Neural progenitor cell (in vitro differentiated cells): ENCODE measurements at regions not wholly inside any gene's neighbourhood (a gene's known extent, or its start where the extent isn't known, plus 50 kb on each side); places are given as distances from the start of the nearest gene placed in this dataset.

ENCODE experiments used
- DNase-seq: peaks from one replicate; pipeline ENCODE4 v3.0.0-alpha.2; 2016; ENCODE audit warnings: low spot score
- H2AFZ ChIP-seq: fragments of 200-600 bp; sonication (generic); replicated peaks from 2 replicates; pipeline ENCODE4 v1.6.1; 2016; ENCODE audit warnings: antibody characterized with exemption
- H3F3A ChIP-seq: fragments of 200-600 bp; sonication (generic); 2 replicates; pipeline ENCODE4 v1.6.1; 2016; ENCODE audit warnings: antibody characterized with exemption, low read depth
- H3K27ac ChIP-seq: fragments of 200-600 bp; sonication (generic); 2 replicates; pipeline ENCODE4 v1.5.1; 2016; ENCODE audit warnings: mild to moderate bottlenecking
- H3K27me3 ChIP-seq: fragments of 200-600 bp; sonication (generic); 2 replicates; pipeline ENCODE4 v1.6.1; 2016; ENCODE audit warnings: mild to moderate bottlenecking, moderate library complexity
- H3K36me3 ChIP-seq: fragments of 200-600 bp; sonication (generic); 2 replicates; pipeline ENCODE4 v1.5.1; 2016
- H3K4me1 ChIP-seq: fragments of 200-600 bp; sonication (generic); 2 replicates; pipeline ENCODE4 v1.6.1; 2016; ENCODE audit warnings: mixed run types
- H3K4me2 ChIP-seq: fragments of 200-600 bp; sonication (generic); 2 replicates; pipeline ENCODE4 v1.6.1; 2016
- H3K4me3 ChIP-seq: fragments of 200-600 bp; sonication (generic); 2 replicates; pipeline ENCODE4 v1.5.1; 2016
- H3K79me2 ChIP-seq: fragments of 200-600 bp; sonication (generic); 2 replicates; pipeline ENCODE4 v1.6.1; 2016; ENCODE audit warnings: low read depth
- H3K9ac ChIP-seq: fragments of 200-600 bp; sonication (generic); 2 replicates; pipeline ENCODE4 v1.6.1; 2016
- H3K9me3 ChIP-seq: fragments of 200-600 bp; sonication (generic); 2 replicates; pipeline ENCODE4 v1.5.1; 2016; ENCODE audit warnings: low read depth
- H4K20me1 ChIP-seq: fragments of 200-600 bp; sonication (generic); 2 replicates; pipeline ENCODE4 v1.6.1; 2016; ENCODE audit warnings: low read depth
- H3K27ac Mint-ChIP-seq: 3 replicates; pipeline ENCODE4 v1.8.0; 2021; ENCODE audit warnings: mixed read lengths
- H3K27me3 Mint-ChIP-seq: 2 replicates; pipeline ENCODE4 v1.8.0; 2022; ENCODE audit warnings: low read depth, mild to moderate bottlenecking, inconsistent platforms, moderate library complexity, mixed read lengths; ENCODE audit not compliant: insufficient read depth
- H3K36me3 Mint-ChIP-seq: 3 replicates; pipeline ENCODE4 v1.8.0; 2021; ENCODE audit warnings: mixed read lengths
- H3K4me1 Mint-ChIP-seq: 3 replicates; pipeline ENCODE4 v1.8.0; 2021; ENCODE audit warnings: mixed read lengths
- H3K4me3 Mint-ChIP-seq: 3 replicates; pipeline ENCODE4 v1.8.0; 2021; ENCODE audit warnings: mild to moderate bottlenecking, moderate library complexity, mixed read lengths
- H3K9me3 Mint-ChIP-seq: 3 replicates; pipeline ENCODE4 v1.8.0; 2020; ENCODE audit warnings: mixed read lengths
- EZH2 ChIP-seq: fragments of 200-600 bp; sonication (generic); IDR thresholded peaks from 2 replicates; pipeline ENCODE4 v1.6.1; 2017; ENCODE audit warnings: antibody characterized with exemption, mild to moderate bottlenecking, moderate library complexity
- EZH2phosphoT487 ChIP-seq: fragments of 200-600 bp; sonication (generic); IDR thresholded peaks from 2 replicates; pipeline ENCODE4 v1.6.1; 2017; ENCODE audit warnings: antibody characterized with exemption
- TF ChIP-seq, protein P1 (sequence below): fragments of 200-600 bp; sonication (generic); IDR thresholded peaks from 2 replicates; pipeline ENCODE4 v1.5.1; 2017; ENCODE audit warnings: antibody characterized with exemption, mild to moderate bottlenecking

DNA sequence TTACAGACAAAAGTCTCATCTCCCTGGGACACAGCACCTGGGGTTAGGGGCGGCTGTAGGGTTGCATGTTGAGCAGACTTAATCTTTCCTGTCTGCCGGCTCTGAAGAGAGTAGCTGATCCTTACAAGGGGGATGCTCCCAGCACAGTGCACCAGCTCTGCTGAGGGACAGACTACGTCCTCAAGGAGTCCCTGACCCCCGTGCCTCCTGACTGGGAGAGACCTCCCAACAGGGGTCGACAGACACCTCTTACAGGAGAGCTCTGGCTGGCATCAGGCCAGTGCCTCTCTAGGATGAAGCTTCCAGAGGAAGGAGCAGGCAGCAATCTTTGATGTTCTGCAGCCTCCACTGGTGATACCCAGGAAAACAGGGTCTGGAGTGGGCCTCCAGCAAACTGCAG lies 506.0 kb upstream of the FMR1 start:
- Mint-ChIP-seq H3K9me3 (peaks cover 2% of the 10 kb centered on the region), H3K4me3 (no peak overlapping the region), H3K27ac (no peak overlapping the region), H3K27me3 (no peaks in the 10 kb centered on the region), H3K36me3 (no peaks in the 10 kb centered on the region), H3K4me1 (no peaks in the 10 kb centered on the region)
- H3K9ac ChIP-seq: no peak overlapping the region
- H3K36me3 ChIP-seq: no peaks in the 10 kb centered on the region
- H3K79me2 ChIP-seq: no peaks in the 10 kb centered on the region
- TF ChIP-seq, protein P1, sequence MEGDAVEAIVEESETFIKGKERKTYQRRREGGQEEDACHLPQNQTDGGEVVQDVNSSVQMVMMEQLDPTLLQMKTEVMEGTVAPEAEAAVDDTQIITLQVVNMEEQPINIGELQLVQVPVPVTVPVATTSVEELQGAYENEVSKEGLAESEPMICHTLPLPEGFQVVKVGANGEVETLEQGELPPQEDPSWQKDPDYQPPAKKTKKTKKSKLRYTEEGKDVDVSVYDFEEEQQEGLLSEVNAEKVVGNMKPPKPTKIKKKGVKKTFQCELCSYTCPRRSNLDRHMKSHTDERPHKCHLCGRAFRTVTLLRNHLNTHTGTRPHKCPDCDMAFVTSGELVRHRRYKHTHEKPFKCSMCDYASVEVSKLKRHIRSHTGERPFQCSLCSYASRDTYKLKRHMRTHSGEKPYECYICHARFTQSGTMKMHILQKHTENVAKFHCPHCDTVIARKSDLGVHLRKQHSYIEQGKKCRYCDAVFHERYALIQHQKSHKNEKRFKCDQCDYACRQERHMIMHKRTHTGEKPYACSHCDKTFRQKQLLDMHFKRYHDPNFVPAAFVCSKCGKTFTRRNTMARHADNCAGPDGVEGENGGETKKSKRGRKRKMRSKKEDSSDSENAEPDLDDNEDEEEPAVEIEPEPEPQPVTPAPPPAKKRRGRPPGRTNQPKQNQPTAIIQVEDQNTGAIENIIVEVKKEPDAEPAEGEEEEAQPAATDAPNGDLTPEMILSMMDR: no peak
- TF ChIP-seq EZH2 (no peak), EZH2phosphoT487 (no peak)
- peak; percentile 2 for DNase-seq
- H3F3A ChIP-seq: no peaks in the 10 kb centered on the region
- no peak overlapping the region for H2AFZ ChIP-seq
- H3K9me3 ChIP-seq: peaks cover 7% of the 10 kb centered on the region
- no peak overlapping the region for H3K4me3 ChIP-seq
- no peak overlapping the region for H3K27ac ChIP-seq
- H3K27me3 ChIP-seq: no peaks in the 10 kb centered on the region
- no peak overlapping the region for H3K4me2 ChIP-seq
- no peaks in the 10 kb centered on the region for H4K20me1 ChIP-seq
- H3K4me1 ChIP-seq: no peaks in the 10 kb centered on the region

DNA sequence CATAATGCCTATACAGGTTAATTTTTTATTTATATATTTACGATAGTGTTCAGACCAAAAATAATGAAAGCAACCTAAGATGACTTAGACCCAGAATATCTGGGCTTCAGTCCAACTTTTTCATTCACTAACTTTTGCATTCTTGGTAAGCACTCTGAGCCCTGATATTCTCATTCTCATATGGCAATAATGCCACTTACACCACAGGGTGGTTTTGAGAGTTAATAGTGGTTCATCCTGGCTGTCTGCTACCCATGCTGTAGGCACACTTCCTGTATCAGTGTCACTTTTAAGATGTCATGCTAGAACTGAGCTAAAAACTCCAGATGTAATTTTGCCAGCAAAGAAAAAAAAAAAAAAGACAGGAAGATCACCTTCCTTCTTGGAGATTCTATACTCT lies 508.7 kb upstream of the FMR1 start:
- Mint-ChIP-seq H3K27me3 (no peaks in the 10 kb centered on the region), H3K4me1 (no peaks in the 10 kb centered on the region), H3K9me3 (peaks cover 1% of the 10 kb centered on the region), H3K27ac (no peak overlapping the region), H3K36me3 (no peaks in the 10 kb centered on the region), H3K4me3 (no peak overlapping the region)
- Histone ChIP-seq H2AFZ (no peak overlapping the region), H3K9me3 (peaks cover 4% of the 10 kb centered on the region), H3K36me3 (no peaks in the 10 kb centered on the region), H3K4me2 (no peak overlapping the region), H3K4me3 (no peak overlapping the region), H3F3A (no peaks in the 10 kb centered on the region), H3K9ac (no peak overlapping the region), H3K79me2 (no peaks in the 10 kb centered on the region), H3K4me1 (no peaks in the 10 kb centered on the region), H3K27ac (no peak overlapping the region), H3K27me3 (no peaks in the 10 kb centered on the region), H4K20me1 (no peaks in the 10 kb centered on the region)
- TF ChIP-seq EZH2phosphoT487: no peak
- TF ChIP-seq, protein P1: no peak
- DNase-seq: no peak

DNA sequence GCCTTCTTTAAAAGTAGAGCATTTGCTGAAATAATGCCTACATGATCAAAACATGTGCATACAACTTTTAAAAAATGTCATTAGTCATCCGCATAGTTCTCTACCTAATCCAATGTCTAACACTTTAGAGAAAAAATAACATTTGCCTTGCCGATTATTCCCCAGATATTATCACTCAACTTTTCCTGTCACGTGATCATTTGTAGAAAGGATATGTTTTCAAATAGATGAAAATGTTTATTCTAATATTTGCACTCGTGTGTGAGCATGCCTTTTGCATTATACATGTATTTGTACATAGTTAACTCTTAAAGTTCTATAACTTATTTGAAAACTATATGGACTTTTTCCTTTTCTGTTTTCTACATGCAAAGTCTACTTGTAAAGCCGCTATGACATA lies 533.0 kb upstream of the FMR1 start:
- Histone ChIP-seq H3K4me3 (no peak overlapping the region), H3K27me3 (no peaks in the 10 kb centered on the region), H4K20me1 (no peaks in the 10 kb centered on the region), H3K36me3 (no peaks in the 10 kb centered on the region), H3K4me1 (peaks cover 4% of the 10 kb centered on the region), H3K27ac (no peak overlapping the region), H3K79me2 (no peaks in the 10 kb centered on the region), H3F3A (no peaks in the 10 kb centered on the region), H3K9me3 (no peaks in the 10 kb centered on the region), H3K9ac (no peak overlapping the region), H2AFZ (no peak overlapping the region), H3K4me2 (no peak overlapping the region)
- Mint-ChIP-seq H3K9me3 (peaks cover 6% of the 10 kb centered on the region), H3K27me3 (peaks cover 4% of the 10 kb centered on the region), H3K27ac (no peak overlapping the region), H3K4me1 (peaks cover 3% of the 10 kb centered on the region), H3K4me3 (no peak overlapping the region), H3K36me3 (no peaks in the 10 kb centered on the region)
- no peak for DNase-seq
- TF ChIP-seq, protein P1: no peak

DNA sequence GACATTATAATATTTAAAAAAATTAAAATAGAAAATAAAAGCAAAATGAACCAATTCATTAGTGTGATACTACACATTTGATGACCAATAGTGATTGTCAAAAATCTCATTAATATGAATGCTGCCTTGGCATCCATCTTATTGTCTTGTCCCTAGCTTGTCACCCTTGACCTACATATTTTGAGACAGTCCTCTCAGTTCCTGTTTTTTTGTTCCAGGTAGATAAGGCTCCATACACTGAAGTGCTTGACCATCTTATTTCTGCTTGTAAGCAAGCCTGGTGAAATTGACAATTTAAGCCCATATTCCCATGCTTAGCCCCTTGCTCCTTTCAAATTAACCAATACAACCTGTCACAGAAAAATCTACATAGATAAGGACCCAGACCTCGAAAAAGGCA lies 534.0 kb upstream of the FMR1 start:
- Histone ChIP-seq H2AFZ (no peak overlapping the region), H3K4me3 (no peak overlapping the region), H3K9me3 (no peaks in the 10 kb centered on the region), H3F3A (no peaks in the 10 kb centered on the region), H3K9ac (no peak overlapping the region), H3K27me3 (no peaks in the 10 kb centered on the region), H3K4me2 (no peak overlapping the region), H4K20me1 (no peaks in the 10 kb centered on the region), H3K36me3 (no peaks in the 10 kb centered on the region), H3K27ac (no peak overlapping the region), H3K4me1 (peaks cover 4% of the 10 kb centered on the region), H3K79me2 (no peaks in the 10 kb centered on the region)
- H3K4me1 Mint-ChIP-seq: peaks cover 3% of the 10 kb centered on the region
- peaks cover 4% of the 10 kb centered on the region for H3K27me3 Mint-ChIP-seq
- no peak overlapping the region for H3K4me3 Mint-ChIP-seq
- no peaks in the 10 kb centered on the region for H3K36me3 Mint-ChIP-seq
- H3K9me3 Mint-ChIP-seq: peaks cover 6% of the 10 kb centered on the region
- TF ChIP-seq EZH2: no peak
- TF ChIP-seq, protein P1: no peak
- no peak for TF ChIP-seq EZH2phosphoT487
- DNase-seq: no peak
- no peak overlapping the region for H3K27ac Mint-ChIP-seq
